ENCODE measurements at regions not wholly inside any gene's neighbourhood (a gene's known extent, or its start where the extent isn't known, plus 50 kb on each side); places are given as distances from the start of the nearest gene placed in this dataset.

GRCh38 chr4:41410049-41410448, 127.9 kb upstream of the LIMCH1 start:
- TF ChIP-seq CTCF (IDR thresholded peaks at IDR 0.05; ENCODE audit: low read depth, low read length), result no peak
- no peak for DNase-seq (ENCODE audit: extremely low read depth, low read depth)

- no peak for TF ChIP-seq CTCF (IDR thresholded peaks at IDR 0.05; ENCODE audit: low read depth, low read length)
- no peak for DNase-seq (ENCODE audit: extremely low read depth, low read depth)
Observed at GRCh38 chr4:41413670-41414411, 124.1 kb upstream of the LIMCH1 start.

- no peak for DNase-seq (ENCODE audit: extremely low read depth, low read depth)
- no peak for TF ChIP-seq CTCF (IDR thresholded peaks at IDR 0.05; ENCODE audit: low read depth, low read length)
Observed at GRCh38 chr4:41414412-41414779, 123.6 kb upstream of the LIMCH1 start.

- no peak for TF ChIP-seq CTCF (IDR thresholded peaks at IDR 0.05; ENCODE audit: low read depth, low read length)
- peak; percentile 12 for DNase-seq (ENCODE audit: extremely low read depth, low read depth)
Observed at GRCh38 chr4:41418444-41418843, 119.5 kb upstream of the LIMCH1 start.

GRCh38 chr4:41420541-41420940, 117.4 kb upstream of the LIMCH1 start:
- no peak for TF ChIP-seq CTCF (IDR thresholded peaks at IDR 0.05; ENCODE audit: low read depth, low read length)
- no peak for DNase-seq (ENCODE audit: extremely low read depth, low read depth)

- DNase-seq (ENCODE audit: extremely low read depth, low read depth), result no peak
- TF ChIP-seq CTCF (IDR thresholded peaks at IDR 0.05; ENCODE audit: low read depth, low read length), result no peak
Observed at GRCh38 chr4:41423117-41423516, 114.8 kb upstream of the LIMCH1 start.

- TF ChIP-seq CTCF (IDR thresholded peaks at IDR 0.05; ENCODE audit: low read depth, low read length), result no peak
- DNase-seq (ENCODE audit: extremely low read depth, low read depth), result no peak
Observed at GRCh38 chr4:41424522-41424921, 113.4 kb upstream of the LIMCH1 start.

All from AG09319 (cell line).